A673 (cell line): ENCODE measurements at regions not wholly inside any gene's neighbourhood (a gene's known extent, or its start where the extent isn't known, plus 50 kb on each side); places are given as distances from the start of the nearest gene placed in this dataset.
"Not testable (repeated sequence)": the region's sequence is repeated elsewhere in the genome, so short reads cannot be mapped to it uniquely, and the experiment has no call there.

Experiments used
- BruUV-seq: library from RNA; stranded (reverse); fragments of 400-500 nt; replicated peaks from 2 replicates; lab custom pipeline; 2021; lab: Mats Ljungman, UMichigan
- CTCF ChIA-PET: fragments of 300-600 bp; sonication (Branson Sonifier 250); formaldehyde crosslinking; loops from one replicate; lab custom pipeline; 2022; ENCODE audit warnings: antibody characterized with exemption; lab: Charles Lee
- POLR2A ChIA-PET: fragments of 300-600 bp; sonication (Branson Sonifier 250); formaldehyde crosslinking; loops from one replicate; lab custom pipeline; 2022; ENCODE audit warnings: antibody characterized with exemption; ENCODE audit not compliant: low non-redundant PET; lab: Charles Lee
- DNase-seq: peaks from one replicate; pipeline ENCODE4 v3.0.0-alpha.2; 2015; ENCODE audit warnings: low spot score
- H3K27ac ChIP-seq: fragments of 200-600 bp; sonication (generic); 2 replicates; pipeline ENCODE4 v1.5.1; 2016; ENCODE audit warnings: mixed run types, low read depth, mild to moderate bottlenecking, mixed read lengths, antibody characterized with exemption, low read length; ENCODE audit not compliant: poor library complexity, severe bottlenecking
- H3K27me3 ChIP-seq: fragments of 200-600 bp; sonication (generic); replicated peaks from 2 replicates; pipeline ENCODE4 v1.6.1; 2017; ENCODE audit warnings: mixed run types, low read depth, mild to moderate bottlenecking, mixed read lengths, antibody characterized with exemption, low read length; ENCODE audit not compliant: insufficient read depth, poor library complexity
- H3K36me3 ChIP-seq: fragments of 200-600 bp; sonication (generic); 2 replicates; pipeline ENCODE4 v1.6.1; 2016; ENCODE audit warnings: mixed run types, mild to moderate bottlenecking, mixed read lengths, antibody characterized with exemption, low read length; ENCODE audit not compliant: insufficient read depth, poor library complexity, severe bottlenecking
- H3K4me1 ChIP-seq: fragments of 200-600 bp; sonication (generic); 2 replicates; pipeline ENCODE4 v1.6.1; 2017; ENCODE audit warnings: mixed run types, mild to moderate bottlenecking, mixed read lengths, antibody characterized with exemption, low read length; ENCODE audit not compliant: insufficient read depth, poor library complexity, severe bottlenecking
- H3K4me3 ChIP-seq: fragments of 200-600 bp; sonication (generic); 2 replicates; pipeline ENCODE4 v1.5.1; 2016; ENCODE audit warnings: low read depth, mixed run types, mild to moderate bottlenecking, mixed read lengths, low read length; ENCODE audit not compliant: poor library complexity, severe bottlenecking
- H3K9me3 ChIP-seq: fragments of 200-600 bp; sonication (generic); 2 replicates; pipeline ENCODE4 v1.6.1; 2016; ENCODE audit warnings: mixed run types, low read depth, mild to moderate bottlenecking, mixed read lengths, antibody characterized with exemption, low read length; ENCODE audit not compliant: poor library complexity, severe bottlenecking
- CTCF ChIP-seq: fragments of 300-800, 200-600 bp; sonication (generic); conservative IDR thresholded peaks from 2 replicates; pipeline ENCODE4 v1.5.1; 2017; ENCODE audit warnings: low read depth, mild to moderate bottlenecking, antibody characterized with exemption, low read length, moderate library complexity, mixed read lengths
- EZH2 ChIP-seq: fragments of 200-600 bp; sonication (generic); IDR thresholded peaks from 2 replicates; pipeline ENCODE4 v1.6.1; 2017; ENCODE audit warnings: borderline replicate concordance, low read depth, mild to moderate bottlenecking, mixed read lengths, antibody characterized with exemption, low read length; ENCODE audit not compliant: poor library complexity, severe bottlenecking
- intact Hi-C: fragments of 100-400 bp; cut with micrococcal nuclease; formaldehyde crosslinking; loops from one replicate; pipeline ENCODE4 v1.10.0; 2022; ENCODE audit not compliant: unreplicated experiment

GRCh38 chr16:51261919-51262318 lies 110.8 kb upstream of the SALL1 start:
- Histone ChIP-seq H3K27ac (no peak overlapping the region), H3K27me3 (no peaks in the 10 kb centered on the region), H3K4me1 (no peaks in the 10 kb centered on the region), H3K36me3 (no peaks in the 10 kb centered on the region), H3K4me3 (no peak overlapping the region), H3K9me3 (peaks cover 7% of the 10 kb centered on the region)
- intact Hi-C loops = no loop called here
- no peak for DNase-seq
- no peak for TF ChIP-seq CTCF
- TF ChIP-seq EZH2 = no peak
- ChIA-PET POLR2A (no interaction called here), CTCF (no interaction called here)
- BruUV-seq = no TSS peak

DNA sequence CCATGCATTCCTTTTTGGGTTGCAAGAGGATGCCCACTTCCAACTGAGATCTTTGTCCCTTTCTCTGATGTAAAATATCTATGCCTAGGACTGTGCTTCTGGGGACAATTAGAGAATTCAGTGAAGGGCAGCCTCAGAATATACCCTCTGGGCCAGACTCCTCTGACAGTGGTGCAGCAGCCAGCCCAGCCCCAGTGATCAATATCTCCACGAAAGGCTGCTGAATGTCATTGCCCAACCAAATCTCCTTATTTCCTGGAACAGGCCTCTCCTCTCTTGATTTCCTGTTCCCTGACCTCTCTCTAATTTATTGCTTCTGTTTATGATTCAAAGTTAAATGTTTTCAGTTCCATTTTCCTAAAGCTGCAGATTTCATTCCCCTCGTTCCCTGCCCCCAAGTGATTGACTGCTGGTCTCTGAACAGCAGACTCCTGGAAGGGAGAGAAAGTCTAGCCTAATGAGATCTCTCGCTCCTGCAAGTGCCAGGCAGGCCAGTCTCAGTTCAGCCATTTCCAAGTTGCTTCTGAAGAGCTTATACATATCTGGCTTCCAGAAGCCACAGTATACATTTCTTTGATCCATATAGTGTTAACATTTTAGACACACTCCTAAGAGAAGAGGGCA lies 104.4 kb upstream of the SALL1 start:
- TF ChIP-seq EZH2 = no peak
- no peak for DNase-seq
- Histone ChIP-seq H3K9me3 (peaks cover 4% of the 10 kb centered on the region), H3K4me1 (no peaks in the 10 kb centered on the region), H3K27me3 (no peaks in the 10 kb centered on the region), H3K4me3 (no peak overlapping the region), H3K36me3 (no peaks in the 10 kb centered on the region), H3K27ac (no peak overlapping the region)
- intact Hi-C loops = no loop called here
- CTCF ChIA-PET = no interaction called here
- BruUV-seq = no TSS peak
- POLR2A ChIA-PET = no interaction called here

DNA sequence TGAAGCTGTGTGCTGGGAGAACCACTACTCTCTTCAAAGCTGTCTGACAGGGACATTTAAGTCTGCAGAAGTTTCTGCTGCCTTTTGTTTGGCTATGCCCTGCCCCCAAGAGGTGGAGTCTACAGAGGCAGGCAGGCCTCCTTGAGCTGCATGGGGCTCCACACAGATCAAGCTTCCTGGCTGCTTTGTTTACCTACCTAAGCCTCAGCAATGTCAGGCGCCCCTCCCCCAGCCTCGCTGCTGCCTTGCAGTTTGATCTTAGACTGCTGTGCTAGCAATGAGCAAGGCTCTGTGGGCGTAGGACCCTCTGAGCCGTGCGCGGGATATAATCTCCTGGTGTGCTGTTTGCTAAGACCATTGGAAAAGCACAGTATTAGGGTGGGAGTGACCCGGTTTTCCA lies 103.3 kb upstream of the SALL1 start:
- DNase-seq, H3K4me3 ChIP-seq, intact Hi-C loops, H3K36me3 ChIP-seq, CTCF ChIA-PET, POLR2A ChIA-PET, BruUV-seq, H3K27me3 ChIP-seq, H3K4me1 ChIP-seq, H3K27ac ChIP-seq, H3K9me3 ChIP-seq: not testable (repeated sequence)

DNA sequence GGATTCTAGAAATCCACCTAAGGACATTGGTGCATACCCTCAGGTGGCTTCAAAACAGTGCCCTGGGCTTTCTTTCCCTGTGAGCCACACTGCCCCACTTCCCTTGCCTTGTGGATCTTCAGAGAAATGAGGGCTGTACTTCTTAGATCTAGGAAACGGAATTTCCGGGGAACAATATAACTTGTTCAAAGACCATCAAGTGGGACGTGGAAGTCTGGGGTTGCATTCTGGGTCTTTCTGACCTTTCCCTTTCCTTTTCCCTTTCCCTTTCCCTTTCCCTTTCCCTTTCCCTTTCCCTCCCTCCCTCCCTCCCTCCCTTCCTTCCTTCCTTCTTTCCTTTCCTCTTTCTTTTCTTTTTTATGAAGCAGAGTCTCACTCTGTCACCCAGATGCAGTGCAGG lies 97.1 kb upstream of the SALL1 start:
- no TSS peak for BruUV-seq
- CTCF ChIA-PET = no interaction called here
- no peak for DNase-seq
- Histone ChIP-seq H3K4me3 (no peak overlapping the region), H3K4me1 (no peaks in the 10 kb centered on the region), H3K27ac (no peak overlapping the region), H3K27me3 (peaks cover 4% of the 10 kb centered on the region), H3K9me3 (no peaks in the 10 kb centered on the region), H3K36me3 (no peaks in the 10 kb centered on the region)
- POLR2A ChIA-PET = no interaction called here
- no peak for TF ChIP-seq EZH2
- TF ChIP-seq CTCF = no peak
- intact Hi-C loops = no loop called here
